PC-3 (cell line): ENCODE measurements at regions not wholly inside any gene's neighbourhood (a gene's known extent, or its start where the extent isn't known, plus 50 kb on each side); places are given as distances from the start of the nearest gene placed in this dataset.
"Not testable (repeated sequence)": the region's sequence is repeated elsewhere in the genome, so short reads cannot be mapped to it uniquely, and the experiment has no call there.

Experiments used
- EZH2phosphoT487 ChIP-seq: fragments of 300-600 bp; sonication (generic); IDR thresholded peaks from 2 replicates; pipeline ENCODE4 v1.6.1; 2018; ENCODE audit warnings: mild to moderate bottlenecking, antibody characterized with exemption, low read length, borderline replicate concordance
- TF ChIP-seq, protein P1 (sequence below): fragments of 300-600 bp; sonication (generic); conservative IDR thresholded peaks from 2 replicates; pipeline ENCODE4 v1.5.1; 2017; ENCODE audit warnings: antibody characterized with exemption, low read depth, mild to moderate bottlenecking, low read length

DNA sequence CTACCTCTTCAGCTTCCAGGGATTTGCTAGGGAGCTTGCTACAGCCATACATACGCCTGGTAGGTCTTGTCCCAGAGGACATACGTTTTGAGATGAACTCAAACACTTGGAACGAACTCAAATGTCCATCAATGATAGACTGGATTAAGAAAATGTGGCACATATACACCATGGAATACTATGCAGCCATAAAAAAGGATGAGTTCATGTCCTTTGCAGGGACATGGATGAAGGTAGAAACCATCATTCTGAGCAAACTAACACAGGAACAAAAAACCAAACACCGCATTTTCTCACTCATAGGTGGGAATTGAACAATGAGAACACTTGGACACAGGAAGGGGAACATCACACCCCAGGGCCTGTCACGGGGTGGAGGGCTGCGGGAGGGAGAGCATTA is 68.6 kb upstream of the SGK1 start:
- TF ChIP-seq, protein P1, sequence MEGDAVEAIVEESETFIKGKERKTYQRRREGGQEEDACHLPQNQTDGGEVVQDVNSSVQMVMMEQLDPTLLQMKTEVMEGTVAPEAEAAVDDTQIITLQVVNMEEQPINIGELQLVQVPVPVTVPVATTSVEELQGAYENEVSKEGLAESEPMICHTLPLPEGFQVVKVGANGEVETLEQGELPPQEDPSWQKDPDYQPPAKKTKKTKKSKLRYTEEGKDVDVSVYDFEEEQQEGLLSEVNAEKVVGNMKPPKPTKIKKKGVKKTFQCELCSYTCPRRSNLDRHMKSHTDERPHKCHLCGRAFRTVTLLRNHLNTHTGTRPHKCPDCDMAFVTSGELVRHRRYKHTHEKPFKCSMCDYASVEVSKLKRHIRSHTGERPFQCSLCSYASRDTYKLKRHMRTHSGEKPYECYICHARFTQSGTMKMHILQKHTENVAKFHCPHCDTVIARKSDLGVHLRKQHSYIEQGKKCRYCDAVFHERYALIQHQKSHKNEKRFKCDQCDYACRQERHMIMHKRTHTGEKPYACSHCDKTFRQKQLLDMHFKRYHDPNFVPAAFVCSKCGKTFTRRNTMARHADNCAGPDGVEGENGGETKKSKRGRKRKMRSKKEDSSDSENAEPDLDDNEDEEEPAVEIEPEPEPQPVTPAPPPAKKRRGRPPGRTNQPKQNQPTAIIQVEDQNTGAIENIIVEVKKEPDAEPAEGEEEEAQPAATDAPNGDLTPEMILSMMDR = not testable (repeated sequence)
- TF ChIP-seq EZH2phosphoT487 = not testable (repeated sequence)
